ENCODE measurements at regions not wholly inside any gene's neighbourhood (a gene's known extent, or its start where the extent isn't known, plus 50 kb on each side); places are given as distances from the start of the nearest gene placed in this dataset.

DNA sequence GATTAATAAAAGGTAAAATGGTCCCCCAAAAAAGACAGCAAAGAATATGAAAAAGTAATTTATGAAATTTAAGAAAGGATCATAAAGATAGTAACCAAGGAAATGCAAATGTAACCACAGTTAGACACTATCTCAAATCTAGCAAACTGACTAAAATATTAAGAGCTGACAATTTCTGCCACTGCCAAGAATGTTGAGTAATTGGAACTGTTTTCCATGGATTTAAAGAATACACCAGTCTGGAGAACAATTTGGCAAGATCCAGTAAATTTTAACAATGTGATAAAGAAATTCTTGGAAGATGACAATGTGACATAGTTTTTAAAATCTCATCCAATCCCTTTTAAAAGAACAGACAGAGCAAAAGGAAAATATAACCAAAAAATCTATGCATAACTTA is 798.0 kb upstream of the MGAT4C start:
- TF ChIP-seq CTCF (IDR thresholded peaks at IDR 0.05) (no peak), POLR2AphosphoS5 (IDR thresholded peaks at IDR 0.05) (no peak), POLR2A (IDR thresholded peaks at IDR 0.05) (no peak), EP300 (IDR thresholded peaks at IDR 0.05) (no peak)

Measured in upper lobe of left lung (tissue), 4 donors.